Vagina (tissue), 2 donors: ENCODE measurements at regions not wholly inside any gene's neighbourhood (a gene's known extent, or its start where the extent isn't known, plus 50 kb on each side); places are given as distances from the start of the nearest gene placed in this dataset.

Experiments used
- DNase-seq, 2 donors: peaks; one replicate each; pipeline ENCODE4 v3.0.0-alpha.2; 2017; ENCODE audit errors: extremely low spot score in 2 of 2
- H3K27ac ChIP-seq: fragments of 200-600 bp; sonication (generic); one replicate; pipeline ENCODE4 v1.5.1; 2019
- H3K27me3 ChIP-seq: fragments of 200-600 bp; sonication (generic); one replicate; pipeline ENCODE4 v1.5.1; 2019
- H3K36me3 ChIP-seq, 2 donors: fragments of 200-600 bp; sonication (generic); one replicate each; pipeline ENCODE4 v1.5.1; 2017 to 2019
- H3K4me1 ChIP-seq: fragments of 200-600 bp; sonication (generic); one replicate; pipeline ENCODE4 v1.5.1; 2019
- H3K4me3 ChIP-seq, 2 donors: fragments of 200-600 bp; sonication (generic); 1 replicate in 1 of 2; 2 replicates in 1 of 2; pipeline ENCODE4 v1.5.1; 2016 to 2019
- H3K9me3 ChIP-seq: fragments of 200-600 bp; sonication (generic); one replicate; pipeline ENCODE4 v1.5.1; 2019
- POLR2A ChIP-seq, 2 donors: fragments of 450-650 bp; IDR thresholded peaks; one replicate each; pipeline ENCODE4 v1.6.1; 2017; ENCODE audit warnings: antibody characterized with exemption in 2 of 2, mild to moderate bottlenecking in 2 of 2, moderate library complexity in 2 of 2
- POLR2AphosphoS5 ChIP-seq, 2 donors: sonication (generic); formaldehyde crosslinking; IDR thresholded peaks; one replicate each; pipeline ENCODE4 v1.9.0; 2017; ENCODE audit warnings: antibody characterized with exemption in 2 of 2, mild to moderate bottlenecking in 2 of 2, low read depth in 1 of 2; ENCODE audit not compliant: insufficient read depth in 1 of 2
- intact Hi-C: fragments of 100-400 bp; cut with DNase I; formaldehyde crosslinking; loops from one replicate; pipeline ENCODE4 v1.15.1; 2023
- TF ChIP-seq, protein P1 (sequence below), 3 experiments: fragments of 450-650 bp in 2 of 3; fragments of 200-600 bp in 1 of 3; sonication (generic) in 1 of 3; IDR thresholded peaks; one replicate each; pipeline ENCODE4 v1.5.1; 2017 to 2019; ENCODE audit warnings: antibody characterized with exemption in 3 of 3, mild to moderate bottlenecking in 2 of 3, moderate library complexity in 2 of 3

DNA sequence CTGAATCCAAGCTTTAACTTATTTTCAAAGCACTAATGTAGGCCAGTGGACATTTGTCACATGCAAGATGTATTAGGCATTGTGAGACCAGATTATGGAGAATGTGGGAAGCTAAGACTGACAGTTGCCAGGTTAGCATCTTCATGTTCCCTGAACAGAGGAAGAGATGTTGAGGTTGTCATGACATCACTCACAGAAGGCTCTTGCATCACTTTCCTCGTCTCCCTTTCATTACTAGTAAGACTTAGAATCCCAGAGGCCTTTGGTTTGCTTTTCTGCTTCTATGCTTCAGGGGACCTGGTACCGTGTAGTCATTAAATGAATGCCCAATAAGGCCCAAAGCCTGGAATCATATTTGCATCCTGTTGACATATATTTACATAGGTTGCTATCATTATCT lies 76.4 kb upstream of the RPS23 start:
- Histone ChIP-seq H3K4me3 (no peak overlapping the region), H3K27ac (no peak overlapping the region), H3K27me3 (no peaks in the 10 kb centered on the region), H3K9me3 (no peaks in the 10 kb centered on the region), H3K36me3 (no peaks in the 10 kb centered on the region), H3K4me1 (peaks cover 16% of the 10 kb centered on the region)
- TF ChIP-seq POLR2AphosphoS5 (IDR thresholded peaks at IDR 0.05; ENCODE audit: insufficient read depth in 1 of 2, low read depth in 1 of 2) = no peak
- TF ChIP-seq, protein P1, sequence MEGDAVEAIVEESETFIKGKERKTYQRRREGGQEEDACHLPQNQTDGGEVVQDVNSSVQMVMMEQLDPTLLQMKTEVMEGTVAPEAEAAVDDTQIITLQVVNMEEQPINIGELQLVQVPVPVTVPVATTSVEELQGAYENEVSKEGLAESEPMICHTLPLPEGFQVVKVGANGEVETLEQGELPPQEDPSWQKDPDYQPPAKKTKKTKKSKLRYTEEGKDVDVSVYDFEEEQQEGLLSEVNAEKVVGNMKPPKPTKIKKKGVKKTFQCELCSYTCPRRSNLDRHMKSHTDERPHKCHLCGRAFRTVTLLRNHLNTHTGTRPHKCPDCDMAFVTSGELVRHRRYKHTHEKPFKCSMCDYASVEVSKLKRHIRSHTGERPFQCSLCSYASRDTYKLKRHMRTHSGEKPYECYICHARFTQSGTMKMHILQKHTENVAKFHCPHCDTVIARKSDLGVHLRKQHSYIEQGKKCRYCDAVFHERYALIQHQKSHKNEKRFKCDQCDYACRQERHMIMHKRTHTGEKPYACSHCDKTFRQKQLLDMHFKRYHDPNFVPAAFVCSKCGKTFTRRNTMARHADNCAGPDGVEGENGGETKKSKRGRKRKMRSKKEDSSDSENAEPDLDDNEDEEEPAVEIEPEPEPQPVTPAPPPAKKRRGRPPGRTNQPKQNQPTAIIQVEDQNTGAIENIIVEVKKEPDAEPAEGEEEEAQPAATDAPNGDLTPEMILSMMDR (IDR thresholded peaks at IDR 0.05) = no peak
- no peak for TF ChIP-seq POLR2A (IDR thresholded peaks at IDR 0.05)
- intact Hi-C loops = loop anchor here (10.0 kb wide), 1 partner anchor 1120 kb away; the partner anchor contains the start of gene VCAN
- DNase-seq = no peak

DNA sequence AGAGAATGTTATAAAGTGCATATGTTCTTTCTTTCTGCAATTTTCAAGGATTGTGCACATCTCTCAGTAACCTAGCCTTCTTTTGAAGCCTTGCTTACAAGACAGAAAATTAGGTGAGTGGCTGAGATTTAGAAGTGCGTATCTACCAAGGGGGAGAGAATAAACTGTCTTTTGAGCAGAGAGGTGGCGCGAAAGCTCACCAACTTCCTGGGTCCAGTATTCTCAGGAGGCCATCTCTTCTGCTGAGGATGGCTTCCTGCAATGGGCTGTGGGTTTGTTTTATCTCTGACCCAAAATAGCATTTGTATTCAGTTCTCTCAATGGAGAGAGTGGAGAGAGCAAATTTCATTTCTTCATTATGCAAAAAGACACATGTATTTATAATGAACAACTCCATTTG lies 75.4 kb upstream of the RPS23 start:
- TF ChIP-seq POLR2AphosphoS5 (IDR thresholded peaks at IDR 0.05; ENCODE audit: insufficient read depth in 1 of 2, low read depth in 1 of 2) (no peak), POLR2A (IDR thresholded peaks at IDR 0.05) (no peak)
- TF ChIP-seq, protein P1 (IDR thresholded peaks at IDR 0.05) = no peak
- Histone ChIP-seq H3K27me3 (no peaks in the 10 kb centered on the region), H3K9me3 (no peaks in the 10 kb centered on the region), H3K27ac (no peak overlapping the region), H3K4me1 (peaks cover 21% of the 10 kb centered on the region), H3K4me3 (no peak overlapping the region), H3K36me3 (no peaks in the 10 kb centered on the region)
- intact Hi-C loops = loop anchor here (10.0 kb wide), 1 partner anchor 1121 kb away; the partner anchor contains the start of gene VCAN
- no peak for DNase-seq

DNA sequence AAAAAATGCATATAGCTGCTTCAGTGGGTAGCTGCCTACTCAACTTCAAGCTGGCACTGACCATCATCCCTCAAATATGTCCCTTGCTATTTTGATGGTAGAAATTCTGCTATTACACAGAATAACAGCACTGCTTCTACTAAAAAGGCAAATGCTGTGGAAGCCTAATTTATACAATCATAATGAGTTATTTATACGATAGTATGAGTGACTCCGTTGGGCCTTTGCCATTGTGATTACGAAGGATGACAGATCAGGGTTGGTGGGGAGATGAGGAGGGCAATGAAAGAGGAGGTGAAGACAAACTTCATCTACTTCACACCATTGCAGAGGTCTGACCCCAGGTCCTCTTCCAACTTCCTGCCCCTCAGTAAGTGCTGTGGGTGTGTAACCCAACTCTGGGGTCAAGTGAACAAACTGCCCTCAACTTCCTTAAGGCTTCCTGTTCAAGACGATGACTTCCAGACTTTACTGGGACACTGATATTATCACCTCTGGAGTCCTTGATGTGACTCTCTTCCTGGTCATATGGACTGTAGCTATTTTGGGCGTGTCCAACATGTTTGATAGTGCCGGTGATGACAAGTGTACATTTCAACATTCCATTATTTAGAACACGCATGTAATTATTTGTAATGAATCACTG lies 74.1 kb upstream of the RPS23 start:
- Histone ChIP-seq H3K36me3 (no peaks in the 10 kb centered on the region), H3K27me3 (no peaks in the 10 kb centered on the region), H3K4me3 (no peak overlapping the region), H3K9me3 (no peaks in the 10 kb centered on the region), H3K4me1 (peaks cover 23% of the 10 kb centered on the region), H3K27ac (no peak overlapping the region)
- TF ChIP-seq, protein P1 (IDR thresholded peaks at IDR 0.05) = no peak
- no peak for TF ChIP-seq POLR2A (IDR thresholded peaks at IDR 0.05)
- TF ChIP-seq POLR2AphosphoS5 (IDR thresholded peaks at IDR 0.05; ENCODE audit: insufficient read depth in 1 of 2, low read depth in 1 of 2) = no peak
- intact Hi-C loops = loop anchor here (10.0 kb wide), 1 partner anchor 1123 kb away; the partner anchor contains the start of gene VCAN
- no peak for DNase-seq

DNA sequence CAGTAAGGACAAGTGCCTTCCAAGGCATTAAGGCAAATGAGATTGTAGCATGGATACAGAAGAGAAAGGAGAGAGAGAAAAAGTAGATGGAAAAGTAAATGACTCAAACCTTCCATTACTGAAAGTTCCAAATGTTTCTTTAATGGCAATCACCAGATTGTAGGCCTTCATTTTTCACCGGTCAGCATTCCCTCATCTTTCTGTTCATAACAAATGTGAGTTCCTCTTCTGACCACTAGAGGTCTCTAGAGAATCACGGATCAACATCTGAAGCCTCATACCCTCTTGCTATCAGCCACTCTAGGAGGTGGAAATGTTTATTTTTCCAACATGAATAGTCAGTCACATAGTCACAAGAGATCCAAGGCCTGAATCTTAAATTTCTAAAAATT lies 73.6 kb upstream of the RPS23 start:
- Histone ChIP-seq H3K9me3 (no peaks in the 10 kb centered on the region), H3K4me3 (no peak overlapping the region), H3K36me3 (no peaks in the 10 kb centered on the region), H3K27ac (no peak overlapping the region), H3K4me1 (peaks cover 23% of the 10 kb centered on the region), H3K27me3 (no peaks in the 10 kb centered on the region)
- DNase-seq = no peak
- TF ChIP-seq POLR2AphosphoS5 (IDR thresholded peaks at IDR 0.05; ENCODE audit: insufficient read depth in 1 of 2, low read depth in 1 of 2) (peak in 1 of 2 donors; percentile 21), POLR2A (IDR thresholded peaks at IDR 0.05) (no peak)
- TF ChIP-seq, protein P1 (IDR thresholded peaks at IDR 0.05) = peak; percentile 37 to 89 (median 73)
- intact Hi-C loops = loop anchor here (1.0 to 10.0 kb wide), 2 partner anchors 23 to 1123 kb away; partner anchors contain the start of gene VCAN

DNA sequence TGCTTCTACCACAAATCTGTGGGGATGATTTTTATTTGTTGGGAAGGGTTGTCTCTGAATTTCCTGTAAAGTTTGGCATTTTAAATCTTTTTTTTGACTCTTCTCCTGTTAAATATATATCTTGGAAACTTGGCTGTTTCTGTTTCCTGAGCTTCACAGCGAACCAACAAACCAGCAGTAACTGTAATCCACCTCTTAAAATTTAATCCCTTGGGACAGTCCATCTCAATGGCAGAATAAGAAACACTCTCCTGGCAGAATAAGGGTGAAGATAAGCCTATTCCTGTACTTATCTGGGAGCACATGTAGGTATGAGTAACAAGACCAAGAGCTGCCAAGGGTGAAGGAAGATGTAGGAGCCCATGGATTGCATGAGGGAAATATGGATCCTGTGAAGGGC lies 73.1 kb upstream of the RPS23 start:
- intact Hi-C loops = loop anchor here (1.0 to 10.0 kb wide), 2 partner anchors 23 to 1124 kb away; partner anchors contain the start of gene VCAN
- H3K4me1 ChIP-seq = peaks cover 25% of the 10 kb centered on the region
- no peak overlapping the region for H3K4me3 ChIP-seq
- no peak for DNase-seq
- H3K27ac ChIP-seq = no peak overlapping the region
- no peaks in the 10 kb centered on the region for H3K9me3 ChIP-seq
- H3K27me3 ChIP-seq = no peaks in the 10 kb centered on the region
- H3K36me3 ChIP-seq = no peaks in the 10 kb centered on the region
- TF ChIP-seq POLR2AphosphoS5 (IDR thresholded peaks at IDR 0.05; ENCODE audit: insufficient read depth in 1 of 2, low read depth in 1 of 2) (no peak), POLR2A (IDR thresholded peaks at IDR 0.05) (no peak)
- TF ChIP-seq, protein P1 (IDR thresholded peaks at IDR 0.05) = no peak
